Astrocyte of the spinal cord (primary cell): ENCODE measurements at regions not wholly inside any gene's neighbourhood (a gene's known extent, or its start where the extent isn't known, plus 50 kb on each side); places are given as distances from the start of the nearest gene placed in this dataset.
A peak's percentile ranks its signal among the peaks of the same experiment; 100 is the strongest.

Experiments used
- DNase-seq: peaks from one replicate; pipeline ENCODE4 v3.0.0; 2011; ENCODE audit warnings: low read depth, low spot score
- H3K4me3 ChIP-seq: 2 replicates; pipeline ENCODE4 v1.5.1; 2011; ENCODE audit warnings: low read depth, mild to moderate bottlenecking, low read length, moderate library complexity
- in situ Hi-C: cut with HindIII; loops from 2 replicates; pipeline ENCODE4 v1.10.0; 2017; ENCODE audit warnings: low sequenced_read_pairs
- TF ChIP-seq, protein P1 (sequence below): IDR thresholded peaks from 2 replicates; pipeline ENCODE4 v1.5.1; 2012; ENCODE audit warnings: low read depth, mild to moderate bottlenecking, low read length, inconsistent platforms

DNA sequence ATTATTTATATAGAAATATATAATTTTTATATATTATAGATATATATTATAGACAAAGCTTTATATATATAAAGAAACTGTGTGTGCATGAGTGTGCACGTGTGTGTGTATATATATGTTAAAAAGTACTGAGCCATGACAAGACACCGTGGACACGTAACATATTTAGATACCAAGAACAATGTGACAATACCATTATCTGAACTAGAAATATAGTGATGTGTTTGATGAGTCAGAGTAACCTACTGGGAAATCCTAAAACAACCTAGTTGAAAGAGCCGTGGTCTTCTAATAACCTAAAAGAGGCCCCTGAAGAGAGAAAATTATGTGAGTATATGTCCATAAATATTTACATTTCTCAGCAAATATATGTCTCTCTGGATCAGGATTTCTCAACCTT lies 50.7 kb upstream of the ITGB8 start:
- TF ChIP-seq, protein P1, sequence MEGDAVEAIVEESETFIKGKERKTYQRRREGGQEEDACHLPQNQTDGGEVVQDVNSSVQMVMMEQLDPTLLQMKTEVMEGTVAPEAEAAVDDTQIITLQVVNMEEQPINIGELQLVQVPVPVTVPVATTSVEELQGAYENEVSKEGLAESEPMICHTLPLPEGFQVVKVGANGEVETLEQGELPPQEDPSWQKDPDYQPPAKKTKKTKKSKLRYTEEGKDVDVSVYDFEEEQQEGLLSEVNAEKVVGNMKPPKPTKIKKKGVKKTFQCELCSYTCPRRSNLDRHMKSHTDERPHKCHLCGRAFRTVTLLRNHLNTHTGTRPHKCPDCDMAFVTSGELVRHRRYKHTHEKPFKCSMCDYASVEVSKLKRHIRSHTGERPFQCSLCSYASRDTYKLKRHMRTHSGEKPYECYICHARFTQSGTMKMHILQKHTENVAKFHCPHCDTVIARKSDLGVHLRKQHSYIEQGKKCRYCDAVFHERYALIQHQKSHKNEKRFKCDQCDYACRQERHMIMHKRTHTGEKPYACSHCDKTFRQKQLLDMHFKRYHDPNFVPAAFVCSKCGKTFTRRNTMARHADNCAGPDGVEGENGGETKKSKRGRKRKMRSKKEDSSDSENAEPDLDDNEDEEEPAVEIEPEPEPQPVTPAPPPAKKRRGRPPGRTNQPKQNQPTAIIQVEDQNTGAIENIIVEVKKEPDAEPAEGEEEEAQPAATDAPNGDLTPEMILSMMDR: no peak
- DNase-seq: no peak
- in situ Hi-C loops: no loop called here
- H3K4me3 ChIP-seq: no peak overlapping the region

DNA sequence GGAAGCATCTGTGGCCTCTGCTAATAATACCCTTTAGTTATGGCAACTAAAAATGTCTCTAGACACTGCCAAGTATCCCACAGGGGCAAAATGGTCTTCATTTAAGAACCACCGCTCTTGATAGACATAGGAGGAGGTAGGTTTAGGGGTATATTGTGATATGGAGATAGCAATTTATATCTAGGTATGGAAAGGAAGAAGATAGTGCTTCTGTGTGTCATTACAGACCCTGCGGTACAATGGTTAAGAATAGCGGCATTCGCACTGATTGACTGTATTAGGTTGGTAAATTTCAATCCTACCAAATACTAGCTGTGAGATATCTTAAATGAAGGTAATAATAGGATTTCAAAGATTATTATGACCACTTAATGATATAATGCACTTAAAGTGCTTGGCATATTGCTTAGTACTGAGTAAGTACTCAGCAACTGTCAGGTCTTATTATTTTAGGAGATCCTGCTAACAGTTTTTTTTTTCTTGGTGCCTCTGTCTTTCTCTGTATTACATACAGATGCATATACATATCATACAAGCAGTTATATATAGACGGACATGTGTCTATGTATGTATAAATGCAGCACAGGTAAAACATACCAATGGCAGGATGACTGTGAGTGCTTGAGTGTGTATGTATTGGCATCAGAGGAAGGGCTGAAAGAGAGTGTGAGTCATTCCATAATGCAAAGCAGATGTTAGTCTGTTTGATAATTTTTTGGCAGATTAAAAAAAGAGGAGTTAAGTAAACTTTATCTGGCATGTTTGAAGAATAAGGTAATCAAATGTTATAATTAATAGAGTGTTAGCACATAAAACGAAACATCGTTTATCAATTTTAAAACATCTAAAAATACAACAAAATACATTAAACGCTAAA lies 50.0 kb upstream of the ITGB8 start:
- peak; percentile 88 for DNase-seq
- TF ChIP-seq, protein P1: no peak
- H3K4me3 ChIP-seq: no peak overlapping the region
- in situ Hi-C loops: no loop called here
